GM20431 (cell line): ENCODE measurements at regions not wholly inside any gene's neighbourhood (a gene's known extent, or its start where the extent isn't known, plus 50 kb on each side); places are given as distances from the start of the nearest gene placed in this dataset.
"Not testable (repeated sequence)": the region's sequence is repeated elsewhere in the genome, so short reads cannot be mapped to it uniquely, and the experiment has no call there.

Source experiments
- in situ Hi-C: fragments of 300-500 bp; cut with MseI, MboI; formaldehyde crosslinking; loops from one replicate; pipeline ENCODE4 v1.15.0; 2020; ENCODE audit warnings: low sequenced_read_pairs; ENCODE audit not compliant: unreplicated experiment

DNA sequence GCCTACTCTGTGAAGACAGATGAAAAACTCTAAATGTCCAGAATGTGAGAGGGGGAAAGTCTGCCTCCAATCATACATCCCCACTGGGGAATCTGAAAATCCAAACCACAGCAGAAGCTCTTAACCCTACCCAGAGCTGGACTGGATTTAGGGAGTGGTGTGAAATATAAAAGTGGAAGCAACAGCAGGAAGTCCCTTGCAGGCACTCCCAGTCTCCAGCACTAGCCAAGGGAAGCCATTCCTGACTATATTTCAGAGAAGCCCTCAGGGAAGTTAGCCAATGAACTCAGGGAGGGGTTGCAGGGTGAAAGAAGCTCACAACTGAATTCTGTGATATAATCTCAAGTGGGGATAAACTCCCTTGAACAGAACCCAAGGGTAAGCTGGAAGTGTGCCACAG is 51.5 kb downstream of the CRPPA start:
- in situ Hi-C loops = no loop called here

- in situ Hi-C loops = not testable (repeated sequence)
Observed at GRCh38 chr7:16369309-16369708, 52.0 kb downstream of the CRPPA start.

DNA sequence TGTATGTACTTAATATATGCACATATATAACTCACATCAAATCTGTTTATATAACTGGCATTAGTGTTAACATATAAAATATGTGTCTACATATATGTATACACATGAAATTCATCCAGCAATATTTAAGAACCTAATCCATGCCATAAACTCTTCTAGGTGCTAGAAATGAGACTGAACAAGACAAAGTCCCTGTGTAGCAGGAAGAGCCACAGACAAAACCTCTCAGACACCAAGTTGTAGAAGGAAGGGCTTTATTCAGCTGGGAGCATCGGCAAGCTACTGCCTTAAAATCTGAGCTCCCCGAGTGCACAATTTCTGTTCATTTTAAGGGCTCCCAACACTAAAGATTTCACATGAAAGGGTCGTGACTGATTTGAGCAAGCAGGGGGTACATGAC is 52.5 kb downstream of the CRPPA start:
- in situ Hi-C loops = no loop called here

- in situ Hi-C loops = no loop called here
Observed at GRCh38 chr7:16367115-16367514, 54.2 kb downstream of the CRPPA start.

GRCh38 chr7:16365952-16366351 is 55.4 kb downstream of the CRPPA start:
- in situ Hi-C loops = no loop called here

GRCh38 chr7:16365177-16365576 is 56.2 kb downstream of the CRPPA start:
- in situ Hi-C loops = no loop called here

- in situ Hi-C loops = no loop called here
Observed at GRCh38 chr7:16359216-16359615, 62.1 kb downstream of the CRPPA start.

DNA sequence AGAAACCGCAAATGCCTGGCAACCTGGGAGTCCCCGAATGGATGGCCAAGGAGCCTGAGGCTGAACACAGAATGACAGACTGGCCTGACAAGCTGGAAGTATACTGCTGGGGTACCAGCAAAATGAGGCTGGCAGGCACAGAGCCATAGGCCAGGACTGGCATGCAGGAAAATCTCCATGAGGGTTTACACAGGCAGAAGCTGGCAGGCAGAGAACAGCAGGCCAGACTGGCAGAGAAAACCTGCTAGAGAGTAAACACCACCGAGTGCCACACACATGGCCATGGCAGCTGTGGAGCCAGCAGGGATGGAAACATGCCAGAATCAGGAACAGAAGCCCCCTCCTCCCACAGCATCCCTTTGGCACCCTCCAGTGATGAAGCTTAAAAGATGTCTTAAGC is 63.4 kb downstream of the CRPPA start:
- in situ Hi-C loops = no loop called here

- in situ Hi-C loops = no loop called here
Observed at GRCh38 chr7:16357474-16357873, 63.9 kb downstream of the CRPPA start.

DNA sequence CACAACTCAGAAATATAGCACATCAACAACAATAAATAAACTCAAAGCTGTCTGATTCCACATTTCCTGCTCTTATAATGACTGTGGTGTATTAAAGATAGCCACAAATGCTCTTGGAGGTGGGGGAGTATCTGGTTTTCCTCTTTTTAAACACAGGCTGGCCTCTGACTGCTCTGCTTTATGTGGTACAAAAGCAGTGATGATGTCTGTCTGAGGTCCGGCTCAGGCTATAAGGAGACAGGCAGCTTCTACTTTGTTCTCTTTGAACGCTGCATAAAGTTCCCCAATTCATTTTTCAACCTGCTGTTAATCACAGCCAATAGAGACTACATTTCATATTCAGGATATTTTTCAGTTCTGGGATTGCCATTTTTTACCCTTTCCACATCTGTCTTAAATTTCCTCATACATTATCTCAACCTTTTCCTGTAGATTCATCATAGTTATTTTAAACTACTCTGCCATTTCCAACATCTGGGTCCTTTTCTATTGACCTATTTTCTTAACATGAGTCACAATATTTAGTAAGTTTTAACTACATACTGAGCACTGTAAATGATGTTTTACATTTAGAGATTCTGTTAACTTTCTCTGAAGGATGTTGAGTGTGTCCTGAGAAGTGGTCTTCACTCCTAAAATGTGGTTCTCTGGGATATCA is 64.9 kb downstream of the CRPPA start:
- in situ Hi-C loops = no loop called here

- in situ Hi-C loops = no loop called here
Observed at GRCh38 chr7:16354573-16354972, 66.8 kb downstream of the CRPPA start.

DNA sequence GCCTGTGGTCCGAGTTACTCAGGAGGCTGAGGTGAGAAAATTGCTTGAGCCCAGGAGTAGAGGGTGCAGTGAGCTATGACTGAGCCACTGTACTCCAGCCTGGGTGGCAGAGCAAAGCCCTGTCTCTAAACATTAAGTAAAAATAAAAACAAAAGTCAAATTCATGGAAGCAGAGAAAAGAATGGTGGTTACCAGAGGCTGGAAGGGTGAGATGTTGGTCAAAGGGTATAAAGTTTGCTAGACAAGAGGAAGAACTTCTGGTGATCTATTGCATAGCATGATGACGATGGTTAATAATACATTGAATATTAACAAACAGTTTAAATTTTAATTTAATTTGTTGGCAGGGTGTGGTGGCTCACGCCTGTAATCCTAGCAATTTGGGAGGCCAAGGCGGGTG is 68.1 kb downstream of the CRPPA start:
- in situ Hi-C loops = no loop called here

GRCh38 chr7:16350634-16351033 is 70.7 kb downstream of the CRPPA start:
- in situ Hi-C loops = no loop called here

GRCh38 chr7:16348251-16348650 is 73.1 kb downstream of the CRPPA start:
- in situ Hi-C loops = no loop called here

- in situ Hi-C loops = no loop called here
Observed at GRCh38 chr7:16347827-16348192, 73.5 kb downstream of the CRPPA start.

DNA sequence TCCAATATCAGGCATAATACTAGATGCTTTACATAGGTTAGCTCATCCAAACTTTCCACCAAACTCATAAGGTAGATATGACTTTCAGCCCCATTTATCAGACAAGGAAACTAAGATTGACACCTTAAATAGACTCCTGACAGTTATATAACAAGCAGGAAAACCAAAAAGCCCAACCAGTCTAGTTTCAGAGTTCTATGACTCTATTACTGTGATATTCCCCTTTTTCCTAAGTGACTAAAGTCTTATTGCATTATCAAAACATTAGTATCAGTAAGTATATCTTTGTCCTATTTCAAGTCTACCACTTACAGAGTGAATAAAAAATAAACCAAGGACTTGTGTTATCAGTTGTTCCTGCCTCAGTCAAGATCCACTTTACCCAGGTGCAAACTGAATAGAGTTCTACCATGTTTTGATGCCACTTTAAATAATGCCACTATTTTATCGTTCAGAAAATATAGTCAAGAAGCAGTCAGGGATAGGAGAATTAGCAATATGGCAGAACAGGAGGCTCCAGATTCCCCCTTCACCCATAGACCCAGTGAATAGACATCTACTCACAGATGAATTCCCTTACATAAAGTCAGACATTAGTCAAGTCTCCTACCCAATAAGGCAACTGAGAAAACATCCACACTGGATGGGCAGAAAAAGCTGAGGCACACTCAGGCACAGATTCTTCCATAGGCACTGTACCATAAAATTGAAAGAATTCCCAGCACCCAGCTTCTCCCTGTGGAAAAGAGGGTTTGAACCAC is 74.1 kb downstream of the CRPPA start:
- in situ Hi-C loops = no loop called here

- in situ Hi-C loops = no loop called here
Observed at GRCh38 chr7:16345979-16346958, 75.1 kb downstream of the CRPPA start.

DNA sequence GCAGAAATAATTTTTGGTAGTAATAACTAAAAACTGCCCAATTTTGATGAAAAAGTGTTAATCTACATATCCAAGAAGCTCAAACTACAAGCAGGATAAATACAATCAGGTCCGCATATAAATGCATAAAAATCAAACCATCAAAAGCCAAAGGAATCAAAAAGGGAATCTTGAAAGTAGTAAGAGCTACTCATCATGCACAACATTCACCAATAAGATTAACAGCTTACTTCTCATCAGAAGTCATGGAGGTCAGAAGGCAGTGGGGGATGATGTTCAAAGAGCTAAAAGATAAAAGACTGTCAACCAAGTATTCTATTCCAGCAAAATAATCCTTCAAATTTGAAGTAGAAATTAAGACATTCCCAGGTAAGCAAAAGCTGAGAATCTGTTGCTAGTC is 76.4 kb downstream of the CRPPA start:
- in situ Hi-C loops = no loop called here

GRCh38 chr7:16343612-16344011 is 77.7 kb downstream of the CRPPA start:
- in situ Hi-C loops = no loop called here

DNA sequence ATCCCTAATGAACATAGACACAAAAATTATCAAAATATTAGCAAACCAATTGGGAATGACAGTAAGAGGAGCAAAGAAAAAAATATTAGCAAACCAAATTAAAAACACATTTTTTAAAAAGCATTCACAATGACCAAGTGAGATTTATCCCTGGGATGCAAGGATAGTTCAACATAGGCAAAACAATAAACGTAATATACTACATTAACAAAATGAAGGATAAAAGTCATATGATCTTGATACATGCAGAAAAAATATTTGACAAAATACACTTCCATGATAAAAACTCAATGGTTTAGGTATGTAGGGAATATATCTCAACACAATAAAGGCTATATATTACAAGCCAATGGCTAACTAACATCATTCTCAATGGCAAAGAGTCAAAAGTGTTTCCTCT is 83.3 kb downstream of the CRPPA start:
- in situ Hi-C loops = no loop called here

- in situ Hi-C loops = no loop called here
Observed at GRCh38 chr7:16326106-16326505, 95.2 kb downstream of the CRPPA start.
